NCI-H1930 (cell line): ENCODE measurements at regions not wholly inside any gene's neighbourhood (a gene's known extent, or its start where the extent isn't known, plus 50 kb on each side); places are given as distances from the start of the nearest gene placed in this dataset.
"Not testable (repeated sequence)": the region's sequence is repeated elsewhere in the genome, so short reads cannot be mapped to it uniquely, and the experiment has no call there.

ENCODE experiments used
- DNase-seq, 2 experiments: peaks; one replicate each; lab custom pipeline; 2025; lab: John Stamatoyannopoulos, UW

GRCh38 chr6:101013612-101014195, 132.6 kb upstream of the ASCC3 start:
- DNase-seq: no peak

GRCh38 chr6:101015541-101015940, 134.4 kb upstream of the ASCC3 start:
- DNase-seq: no peak

- no peak for DNase-seq
Measured at GRCh38 chr6:101016163-101016562, 135.0 kb upstream of the ASCC3 start.

GRCh38 chr6:101018157-101018556, 137.0 kb upstream of the ASCC3 start:
- DNase-seq: no peak

GRCh38 chr6:101021504-101021903, 140.4 kb upstream of the ASCC3 start:
- no peak for DNase-seq

- DNase-seq: no peak
Measured at GRCh38 chr6:101042966-101043365, 161.8 kb upstream of the ASCC3 start.

- DNase-seq: no peak
Measured at GRCh38 chr6:101058296-101058695, 177.2 kb upstream of the ASCC3 start.

- DNase-seq: no peak
Measured at GRCh38 chr6:101066481-101066880, 185.4 kb upstream of the ASCC3 start.

GRCh38 chr6:101069191-101069795, 188.2 kb upstream of the ASCC3 start:
- no peak for DNase-seq

- DNase-seq: no peak
Measured at GRCh38 chr6:101070044-101070608, 189.0 kb upstream of the ASCC3 start.

GRCh38 chr6:101077344-101077743, 196.2 kb upstream of the ASCC3 start:
- no peak for DNase-seq

- DNase-seq: no peak
Measured at GRCh38 chr6:101079696-101080270, 198.7 kb upstream of the ASCC3 start.

- DNase-seq: no peak
Measured at GRCh38 chr6:101080597-101080996, 199.5 kb upstream of the ASCC3 start.

GRCh38 chr6:101083533-101084175, 202.5 kb upstream of the ASCC3 start:
- no peak for DNase-seq

GRCh38 chr6:101085327-101085726, 204.2 kb upstream of the ASCC3 start:
- no peak for DNase-seq

- DNase-seq: no peak
Measured at GRCh38 chr6:101086473-101086872, 205.3 kb upstream of the ASCC3 start.

GRCh38 chr6:101088594-101088993, 207.5 kb upstream of the ASCC3 start:
- DNase-seq: no peak

- no peak for DNase-seq
Measured at GRCh38 chr6:101089640-101090039, 208.5 kb upstream of the ASCC3 start.

- no peak for DNase-seq
Measured at GRCh38 chr6:101090281-101090680, 209.2 kb upstream of the ASCC3 start.

- not testable (repeated sequence) for DNase-seq
Measured at GRCh38 chr6:101098605-101099004, 217.5 kb upstream of the ASCC3 start.

GRCh38 chr6:101102702-101103101, 221.6 kb upstream of the ASCC3 start:
- DNase-seq: no peak

- DNase-seq: no peak
Measured at GRCh38 chr6:101108286-101108685, 227.2 kb upstream of the ASCC3 start.

GRCh38 chr6:101110814-101111213, 229.7 kb upstream of the ASCC3 start:
- DNase-seq: no peak
